Hepatocyte (in vitro differentiated cells): ENCODE measurements at regions not wholly inside any gene's neighbourhood (a gene's known extent, or its start where the extent isn't known, plus 50 kb on each side); places are given as distances from the start of the nearest gene placed in this dataset.

Experiments
- EZH2 ChIP-seq: fragments of 200-600 bp; sonication (generic); IDR thresholded peaks from 2 replicates; pipeline ENCODE4 v1.6.1; 2016; ENCODE audit warnings: antibody characterized with exemption, mild to moderate bottlenecking, borderline replicate concordance
- TF ChIP-seq, protein P1 (sequence below): fragments of 200-600 bp; sonication (generic); IDR thresholded peaks from 2 replicates; pipeline ENCODE4 v1.5.1; 2016; ENCODE audit warnings: antibody characterized with exemption, mild to moderate bottlenecking; ENCODE audit not compliant: poor library complexity

DNA sequence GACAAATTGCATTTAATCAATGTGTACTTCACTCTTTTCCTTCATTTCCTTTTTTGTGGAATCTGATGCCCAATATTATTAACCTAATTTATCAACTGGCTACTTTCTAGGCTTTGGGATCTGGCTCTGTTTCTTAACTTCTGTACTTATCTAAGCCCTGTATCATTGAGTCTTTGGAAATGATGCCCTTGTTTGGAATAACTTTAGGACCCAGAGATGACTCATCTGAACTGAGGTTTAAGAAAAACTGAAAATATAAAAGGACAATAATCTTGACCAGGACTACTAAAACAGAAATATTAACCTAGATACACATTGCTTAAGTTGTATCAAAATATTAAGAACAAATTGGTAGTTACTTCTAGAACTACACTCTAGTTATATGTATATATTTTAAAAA, 600.8 kb downstream of the CPS1 start:
- TF ChIP-seq, protein P1, sequence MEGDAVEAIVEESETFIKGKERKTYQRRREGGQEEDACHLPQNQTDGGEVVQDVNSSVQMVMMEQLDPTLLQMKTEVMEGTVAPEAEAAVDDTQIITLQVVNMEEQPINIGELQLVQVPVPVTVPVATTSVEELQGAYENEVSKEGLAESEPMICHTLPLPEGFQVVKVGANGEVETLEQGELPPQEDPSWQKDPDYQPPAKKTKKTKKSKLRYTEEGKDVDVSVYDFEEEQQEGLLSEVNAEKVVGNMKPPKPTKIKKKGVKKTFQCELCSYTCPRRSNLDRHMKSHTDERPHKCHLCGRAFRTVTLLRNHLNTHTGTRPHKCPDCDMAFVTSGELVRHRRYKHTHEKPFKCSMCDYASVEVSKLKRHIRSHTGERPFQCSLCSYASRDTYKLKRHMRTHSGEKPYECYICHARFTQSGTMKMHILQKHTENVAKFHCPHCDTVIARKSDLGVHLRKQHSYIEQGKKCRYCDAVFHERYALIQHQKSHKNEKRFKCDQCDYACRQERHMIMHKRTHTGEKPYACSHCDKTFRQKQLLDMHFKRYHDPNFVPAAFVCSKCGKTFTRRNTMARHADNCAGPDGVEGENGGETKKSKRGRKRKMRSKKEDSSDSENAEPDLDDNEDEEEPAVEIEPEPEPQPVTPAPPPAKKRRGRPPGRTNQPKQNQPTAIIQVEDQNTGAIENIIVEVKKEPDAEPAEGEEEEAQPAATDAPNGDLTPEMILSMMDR = no peak
- TF ChIP-seq EZH2 = no peak
